Activated T-cell treated with anti-CD3 and anti-CD28 coated beads, Interleukin-2, amount 50 U/mL, for 48 hours (primary cell): ENCODE measurements at regions not wholly inside any gene's neighbourhood (a gene's known extent, or its start where the extent isn't known, plus 50 kb on each side); places are given as distances from the start of the nearest gene placed in this dataset.

Source experiments
- DNase-seq, 2 experiments: peaks; one replicate each; pipeline ENCODE4 v3.0.0-alpha.2; 2020

DNA sequence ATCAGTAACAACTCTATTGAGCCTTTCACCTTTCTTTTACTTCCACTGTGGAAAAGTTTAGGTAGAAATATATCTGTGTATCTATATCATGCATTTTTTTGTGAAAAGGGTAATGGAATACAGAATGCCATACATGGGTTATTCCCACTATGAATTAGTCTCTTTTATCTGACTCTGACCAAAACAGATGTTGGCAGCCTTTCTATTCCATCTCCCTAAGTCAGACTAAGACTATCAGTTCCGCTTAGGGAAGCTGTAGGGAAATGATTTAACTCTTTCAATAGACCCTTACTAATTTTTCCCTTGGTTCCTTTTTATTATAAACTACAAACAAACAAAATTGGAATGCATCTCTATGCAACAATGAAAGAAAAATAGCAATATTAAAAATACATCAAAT lies 92.3 kb upstream of the LEF1 start:
- no peak for DNase-seq

- no peak for DNase-seq
Observed at GRCh38 chr4:108256538-108256937, 87.8 kb upstream of the LEF1 start.

GRCh38 chr4:108255203-108255747 lies 86.5 kb upstream of the LEF1 start:
- DNase-seq, result no peak

DNA sequence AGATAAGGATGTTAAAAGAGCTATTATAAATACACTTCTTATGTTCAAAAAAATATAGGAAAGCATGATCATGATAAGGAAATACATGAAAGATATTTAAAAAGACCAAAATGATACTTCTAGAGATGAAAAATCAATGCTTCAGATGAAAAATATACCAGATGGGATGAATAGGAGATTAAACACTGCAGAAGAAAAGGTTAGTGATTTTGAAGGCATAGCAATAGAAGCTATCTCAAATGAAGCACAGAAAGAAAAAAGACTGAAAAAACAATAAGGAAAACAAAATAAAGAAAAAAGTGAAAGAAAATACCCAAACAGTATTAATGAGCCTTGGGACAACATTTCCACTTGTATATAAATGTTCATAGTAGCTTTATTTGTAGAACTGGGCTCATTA lies 80.7 kb upstream of the LEF1 start:
- DNase-seq, result no peak

DNA sequence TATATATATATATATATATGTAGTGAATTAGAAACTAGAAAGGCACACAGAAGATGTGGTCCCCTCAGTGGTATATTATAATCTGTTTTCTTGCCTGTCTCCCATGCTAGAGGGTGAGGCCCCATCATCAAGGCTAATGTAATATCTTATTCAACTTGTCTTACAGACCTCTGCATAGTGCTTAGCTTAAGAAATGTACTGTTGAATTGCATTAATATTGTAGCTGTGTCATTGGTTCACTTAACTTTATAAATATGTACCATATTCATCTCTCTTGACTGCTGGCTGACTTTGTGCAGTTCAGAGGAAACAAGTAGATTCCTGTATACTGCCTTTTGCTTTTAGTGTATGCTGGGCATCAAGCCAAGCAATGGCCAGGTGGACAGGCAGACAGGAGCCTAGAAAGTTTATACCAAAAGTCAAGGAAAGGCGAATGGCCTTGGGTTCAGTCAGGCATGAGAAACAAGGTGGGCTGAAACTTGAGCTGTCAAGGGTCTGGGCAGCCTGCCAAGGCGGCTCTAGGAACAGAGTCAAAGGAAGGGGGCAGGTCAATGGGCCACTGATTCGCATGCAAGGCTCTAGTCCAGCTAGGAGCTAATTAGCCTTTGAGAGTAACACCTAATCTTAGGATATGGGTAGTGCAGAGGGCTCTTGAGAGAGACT lies 78.8 kb upstream of the LEF1 start:
- DNase-seq, result no peak

DNA sequence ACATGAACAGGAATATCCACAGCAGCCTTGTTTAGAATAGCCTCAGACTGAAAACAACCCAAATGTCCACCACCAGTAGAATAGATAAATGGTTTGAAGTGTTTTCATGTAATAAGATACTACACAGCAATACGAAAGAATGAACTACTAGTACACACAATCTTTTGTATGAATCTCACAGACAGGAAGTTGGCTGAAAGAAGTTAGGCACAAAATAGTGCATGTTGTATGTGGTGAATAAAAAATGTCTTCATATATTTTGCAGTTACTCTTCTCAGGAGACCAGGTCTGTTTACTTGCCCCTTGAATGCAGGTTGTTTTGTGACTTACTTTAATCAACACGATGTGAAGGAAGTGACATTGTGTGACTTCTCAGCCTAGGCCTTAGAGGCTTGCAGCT lies 75.9 kb upstream of the LEF1 start:
- no peak for DNase-seq

GRCh38 chr4:108240366-108240765 lies 71.6 kb upstream of the LEF1 start:
- DNase-seq, result no peak

DNA sequence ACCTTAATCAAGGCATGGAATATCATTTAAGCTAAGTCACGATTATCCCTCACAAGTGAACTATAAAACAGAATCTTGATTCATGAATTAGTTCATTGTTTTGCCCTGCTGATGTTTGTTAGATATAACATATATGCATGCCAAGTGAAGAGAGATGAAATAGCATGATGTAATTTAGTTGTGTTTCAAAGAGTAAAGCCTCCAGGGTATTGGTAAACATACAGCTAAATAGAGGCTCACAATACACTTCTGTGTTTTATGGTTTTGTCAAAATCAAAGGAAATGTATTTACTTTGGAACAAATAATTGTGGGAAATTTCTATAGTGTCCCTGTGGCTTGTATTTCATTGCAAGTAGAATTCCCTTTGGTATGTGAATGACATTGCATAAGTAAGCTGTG lies 69.0 kb upstream of the LEF1 start:
- DNase-seq, result no peak

GRCh38 chr4:108236264-108236663 lies 67.5 kb upstream of the LEF1 start:
- DNase-seq, result no peak

DNA sequence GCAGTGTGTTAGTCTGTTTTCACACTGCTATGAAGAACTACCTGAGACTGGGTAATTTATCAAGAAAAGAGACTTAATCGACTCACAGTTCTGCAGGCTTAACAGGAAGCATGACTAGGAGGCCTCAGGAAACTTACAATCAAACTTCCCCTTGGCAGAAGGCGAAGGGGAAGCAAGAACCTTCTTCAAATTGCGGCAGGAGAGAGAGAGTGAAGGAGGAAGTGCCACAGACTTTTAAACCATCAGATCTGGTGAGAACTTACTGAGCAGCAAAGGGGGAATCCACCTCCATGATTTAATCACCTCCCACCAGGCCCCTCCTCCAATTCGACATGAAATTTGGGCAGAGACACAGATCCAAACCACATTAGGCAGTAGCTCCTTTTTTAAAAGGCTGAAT lies 59.2 kb upstream of the LEF1 start:
- DNase-seq, result no peak

DNA sequence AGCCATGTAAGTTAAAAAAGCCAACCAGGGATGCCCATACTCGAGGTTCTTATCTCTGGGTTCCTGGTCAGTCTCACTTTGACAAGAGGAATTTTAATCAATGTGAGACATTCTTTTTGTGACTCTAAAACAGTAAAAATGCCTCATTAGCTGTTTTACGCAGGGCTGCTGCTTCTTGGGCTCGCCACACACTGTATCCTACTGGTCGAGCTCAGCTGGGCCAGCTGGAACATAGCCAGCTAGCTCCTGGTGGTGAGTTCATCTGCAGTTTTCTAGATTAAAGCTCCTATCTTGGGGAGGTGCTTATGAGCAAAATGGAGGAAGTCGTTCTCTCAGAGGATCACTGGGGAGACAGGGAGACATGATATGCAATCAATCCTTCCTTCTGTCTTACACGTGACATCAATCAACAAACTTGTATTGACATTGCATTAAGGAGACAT lies 55.9 kb upstream of the LEF1 start:
- no peak for DNase-seq

GRCh38 chr4:108223313-108223712 lies 54.6 kb upstream of the LEF1 start:
- no peak for DNase-seq

DNA sequence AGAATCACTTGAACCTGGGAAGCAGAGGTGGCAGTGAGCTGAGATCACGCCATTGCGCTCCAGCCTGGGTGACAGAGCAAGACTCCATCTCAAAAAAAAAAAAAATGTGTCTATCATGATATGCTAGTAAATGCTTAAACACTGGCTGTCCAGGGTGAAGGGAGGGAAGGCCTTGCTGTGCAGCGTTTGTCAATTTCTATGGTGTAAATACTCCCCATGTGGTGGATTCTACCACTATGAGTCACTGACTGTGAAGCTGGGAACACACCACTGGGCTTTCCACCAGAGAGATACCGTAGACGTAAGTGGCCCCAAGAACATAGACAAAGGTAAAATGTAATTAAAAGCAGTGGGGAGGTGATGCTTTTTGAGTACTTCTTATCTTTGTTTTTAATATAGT lies 51.3 kb upstream of the LEF1 start:
- no peak for DNase-seq
